Adrenal gland (tissue), 9 donors: ENCODE measurements at regions not wholly inside any gene's neighbourhood (a gene's known extent, or its start where the extent isn't known, plus 50 kb on each side); places are given as distances from the start of the nearest gene placed in this dataset.
"Not testable (repeated sequence)": the region's sequence is repeated elsewhere in the genome, so short reads cannot be mapped to it uniquely, and the experiment has no call there.

Experiments
- DNase-seq, 7 donors: peaks; one replicate each; pipeline ENCODE4 v3.0.0-alpha.2; 2019 to 2020
- H3K27ac ChIP-seq, 5 donors: fragments of 200-600 bp; sonication (generic) in 4 of 5; 1 replicate in 3 of 5; 2 replicates in 2 of 5; pipeline versions ENCODE4 v1.5.1 to v1.8.0; 2016 to 2020; ENCODE audit warnings: mild to moderate bottlenecking in 1 of 5
- H3K27me3 ChIP-seq: fragments of 200-600 bp; 2 replicates; pipeline ENCODE4 v1.8.0; 2021
- H3K36me3 ChIP-seq, 2 donors: fragments of 200-600 bp; replicated peaks in 1 of 2; 1 replicate in 1 of 2; 2 replicates in 1 of 2; pipeline versions ENCODE4 v1.5.1 to v1.8.0; 2018 to 2022
- H3K4me1 ChIP-seq, 2 donors: fragments of 200-600 bp; replicated peaks in 1 of 2; 1 replicate in 1 of 2; 2 replicates in 1 of 2; pipeline versions ENCODE4 v1.5.1 to v1.8.0; 2018 to 2021
- H3K4me3 ChIP-seq, 4 donors: fragments of 200-600 bp; sonication (generic) in 3 of 4; one replicate each; pipeline ENCODE4 v1.5.1; 2016 to 2018
- H3K9me3 ChIP-seq, 3 donors: fragments of 200-600 bp; sonication (generic) in 1 of 3; replicated peaks in 1 of 3; 1 replicate in 2 of 3; 2 replicates in 1 of 3; pipeline versions ENCODE4 v1.5.1 to v1.8.0; 2016 to 2021
- POLR2A ChIP-seq, 2 donors: fragments of 450-650 bp; IDR thresholded peaks; one replicate each; pipeline ENCODE4 v1.6.1; 2017; ENCODE audit warnings: antibody characterized with exemption in 2 of 2, mild to moderate bottlenecking in 2 of 2, moderate library complexity in 1 of 2
- WGBS, 4 donors: extraction: QIAGEN DNeasy Blood & Tissue Kit in 2 of 4; methylation state at CpG; one replicate each; pipeline versions ENCODE4 v1.1.5 to v1.1.7; 2013 to 2017; 5-methylcytosine and 5-hydroxymethylcytosine counted together
- intact Hi-C, 2 donors: fragments of 100-400 bp; cut with DNase I; formaldehyde crosslinking; loops; one replicate each; pipeline versions ENCODE4 v1.14.1 to v1.15.0; 2022 to 2023
- TF ChIP-seq, protein P1 (sequence below), 6 experiments: fragments of 450-650 bp in 4 of 6; fragments of 200-600 bp in 2 of 6; sonication (generic) in 1 of 6; IDR thresholded peaks; 1 replicate in 5 of 6; 2 replicates in 1 of 6; pipeline versions ENCODE4 v1.5.1 to v1.8.0; 2016 to 2021; ENCODE audit warnings: antibody characterized with exemption in 6 of 6, mild to moderate bottlenecking in 2 of 6, moderate library complexity in 1 of 6
- donor health status: healthy with polysubstance abuse.
- donor health status: Bipolar disorder and iron deficiency.
- donor health status: DM: yes; HTN: yes; CAD: no.
- donor health status: DM: no; HTN: no; CAD: no.
- donor health status: DM: no; HTN: no; CAD: no.

DNA sequence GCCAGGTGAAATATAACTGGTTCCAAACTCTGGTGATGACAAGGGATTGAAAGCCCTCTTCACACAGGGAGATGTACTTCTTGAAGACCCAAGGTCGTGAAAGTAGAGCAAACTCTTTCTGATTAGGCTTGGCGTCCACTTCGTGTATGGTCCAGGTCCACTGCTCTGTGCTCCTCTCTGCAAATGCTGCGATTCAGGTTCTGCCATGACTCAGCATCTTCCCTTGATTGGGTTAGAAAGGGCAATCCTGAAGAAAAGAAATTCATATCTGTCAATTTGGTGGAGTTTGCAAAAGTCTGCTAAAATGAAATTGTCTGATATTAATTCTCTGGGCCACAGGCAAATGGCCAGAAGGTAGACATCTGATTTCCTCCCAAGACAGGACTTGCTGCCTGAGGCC lies 431.4 kb downstream of the ACTR3B start:
- no peak for TF ChIP-seq POLR2A (IDR thresholded peaks at IDR 0.05)
- TF ChIP-seq, protein P1, sequence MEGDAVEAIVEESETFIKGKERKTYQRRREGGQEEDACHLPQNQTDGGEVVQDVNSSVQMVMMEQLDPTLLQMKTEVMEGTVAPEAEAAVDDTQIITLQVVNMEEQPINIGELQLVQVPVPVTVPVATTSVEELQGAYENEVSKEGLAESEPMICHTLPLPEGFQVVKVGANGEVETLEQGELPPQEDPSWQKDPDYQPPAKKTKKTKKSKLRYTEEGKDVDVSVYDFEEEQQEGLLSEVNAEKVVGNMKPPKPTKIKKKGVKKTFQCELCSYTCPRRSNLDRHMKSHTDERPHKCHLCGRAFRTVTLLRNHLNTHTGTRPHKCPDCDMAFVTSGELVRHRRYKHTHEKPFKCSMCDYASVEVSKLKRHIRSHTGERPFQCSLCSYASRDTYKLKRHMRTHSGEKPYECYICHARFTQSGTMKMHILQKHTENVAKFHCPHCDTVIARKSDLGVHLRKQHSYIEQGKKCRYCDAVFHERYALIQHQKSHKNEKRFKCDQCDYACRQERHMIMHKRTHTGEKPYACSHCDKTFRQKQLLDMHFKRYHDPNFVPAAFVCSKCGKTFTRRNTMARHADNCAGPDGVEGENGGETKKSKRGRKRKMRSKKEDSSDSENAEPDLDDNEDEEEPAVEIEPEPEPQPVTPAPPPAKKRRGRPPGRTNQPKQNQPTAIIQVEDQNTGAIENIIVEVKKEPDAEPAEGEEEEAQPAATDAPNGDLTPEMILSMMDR (IDR thresholded peaks at IDR 0.05) = no peak
- 77 to 91% (median 80%) methylated on average over 4 of the region's 4 CpGs for WGBS, 4 donors
- H3K9me3 ChIP-seq = no peaks in the 10 kb centered on the region
- H3K27ac ChIP-seq = no peak overlapping the region
- no peaks in the 10 kb centered on the region for H3K27me3 ChIP-seq
- no peaks in the 10 kb centered on the region for H3K4me1 ChIP-seq
- no peak overlapping the region for H3K4me3 ChIP-seq
- no peaks in the 10 kb centered on the region for H3K36me3 ChIP-seq
- no peak for DNase-seq
- intact Hi-C loops = no loop called here

GRCh38 chr7:153193144-153193595 lies 433.6 kb downstream of the ACTR3B start:
- no peak for TF ChIP-seq POLR2A (IDR thresholded peaks at IDR 0.05)
- TF ChIP-seq, protein P1 (IDR thresholded peaks at IDR 0.05) = peak in 5 of 6 experiments; percentile 19 to 57 (median 45)
- Histone ChIP-seq H3K4me1 (no peaks in the 10 kb centered on the region), H3K27me3 (no peaks in the 10 kb centered on the region), H3K9me3 (no peaks in the 10 kb centered on the region), H3K27ac (no peak overlapping the region), H3K36me3 (no peaks in the 10 kb centered on the region), H3K4me3 (no peak overlapping the region)
- DNase-seq = peak in 5 of 7 donors; percentile 4 to 56 (median 22)
- intact Hi-C loops = no loop called here
- 5 to 21% (median 7%) methylated on average over 2 to 12 of the region's 12 CpGs for WGBS, 4 donors

DNA sequence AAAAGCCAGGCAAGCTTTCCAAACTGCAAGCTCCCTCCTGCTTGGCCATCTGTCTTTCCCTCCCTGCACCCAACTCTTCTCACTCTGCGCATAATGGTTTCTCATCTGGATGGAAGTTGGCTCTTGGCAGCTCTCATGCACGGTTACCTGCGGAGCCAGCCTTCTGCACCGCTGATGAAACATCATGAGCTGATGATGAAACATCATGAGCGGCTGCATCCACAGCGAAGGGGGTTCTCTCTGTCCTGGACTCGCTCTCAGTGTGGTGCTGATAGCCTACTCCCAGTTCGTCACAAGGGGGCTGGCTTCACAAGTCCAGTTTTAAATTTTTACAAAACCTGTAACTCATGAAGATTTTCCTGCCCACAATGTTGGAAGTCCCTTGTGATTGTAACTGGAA lies 457.5 kb downstream of the ACTR3B start:
- DNase-seq = no peak
- H3K27ac ChIP-seq = no peak overlapping the region
- no peaks in the 10 kb centered on the region for H3K27me3 ChIP-seq
- H3K36me3 ChIP-seq = no peaks in the 10 kb centered on the region
- peaks cover 0 to 3% (median 0%) of the 10 kb centered on the region in 3 donors for H3K9me3 ChIP-seq
- 87 to 93% (median 91%) methylated on average over 6 to 8 of the region's 8 CpGs for WGBS, 4 donors
- TF ChIP-seq, protein P1 (IDR thresholded peaks at IDR 0.05) = no peak
- TF ChIP-seq POLR2A (IDR thresholded peaks at IDR 0.05) = no peak
- no peaks in the 10 kb centered on the region for H3K4me1 ChIP-seq
- H3K4me3 ChIP-seq = no peak overlapping the region
- intact Hi-C loops = no loop called here

- Histone ChIP-seq H3K4me1 (no peaks in the 10 kb centered on the region), H3K27me3 (no peaks in the 10 kb centered on the region), H3K36me3 (no peaks in the 10 kb centered on the region), H3K9me3 (peaks cover 0 to 6% (median 0%) of the 10 kb centered on the region in 3 donors), H3K27ac (no peak overlapping the region), H3K4me3 (no peak overlapping the region)
- intact Hi-C loops = no loop called here
- no peak for DNase-seq
- no peak for TF ChIP-seq POLR2A (IDR thresholded peaks at IDR 0.05)
- TF ChIP-seq, protein P1 (IDR thresholded peaks at IDR 0.05) = no peak
- WGBS, 4 donors = 55 to 80% (median 76%) methylated on average over 1 of the region's 1 CpG
Observed at GRCh38 chr7:153224890-153225289, 465.3 kb downstream of the ACTR3B start.

GRCh38 chr7:153245136-153245535 lies 485.6 kb downstream of the ACTR3B start:
- H3K36me3 ChIP-seq = not testable (repeated sequence)

More at GRCh38 chr7:153245136-153245535, 485.6 kb downstream of the ACTR3B start:
- H3K4me3 ChIP-seq, H3K4me1 ChIP-seq, H3K27ac ChIP-seq, H3K27me3 ChIP-seq, DNase-seq, intact Hi-C loops, H3K9me3 ChIP-seq: not testable (repeated sequence)
- WGBS, 4 donors = 77 to 82% (median 79%) methylated on average over 7 of the region's 7 CpGs
